M059J (cell line): ENCODE measurements at regions not wholly inside any gene's neighbourhood (a gene's known extent, or its start where the extent isn't known, plus 50 kb on each side); places are given as distances from the start of the nearest gene placed in this dataset.
A peak's percentile ranks its signal among the peaks of the same experiment; 100 is the strongest.

ENCODE experiments used
- DNase-seq: peaks from one replicate; pipeline ENCODE4 v3.0.0-alpha.2; 2012; ENCODE audit warnings: low read depth

DNA sequence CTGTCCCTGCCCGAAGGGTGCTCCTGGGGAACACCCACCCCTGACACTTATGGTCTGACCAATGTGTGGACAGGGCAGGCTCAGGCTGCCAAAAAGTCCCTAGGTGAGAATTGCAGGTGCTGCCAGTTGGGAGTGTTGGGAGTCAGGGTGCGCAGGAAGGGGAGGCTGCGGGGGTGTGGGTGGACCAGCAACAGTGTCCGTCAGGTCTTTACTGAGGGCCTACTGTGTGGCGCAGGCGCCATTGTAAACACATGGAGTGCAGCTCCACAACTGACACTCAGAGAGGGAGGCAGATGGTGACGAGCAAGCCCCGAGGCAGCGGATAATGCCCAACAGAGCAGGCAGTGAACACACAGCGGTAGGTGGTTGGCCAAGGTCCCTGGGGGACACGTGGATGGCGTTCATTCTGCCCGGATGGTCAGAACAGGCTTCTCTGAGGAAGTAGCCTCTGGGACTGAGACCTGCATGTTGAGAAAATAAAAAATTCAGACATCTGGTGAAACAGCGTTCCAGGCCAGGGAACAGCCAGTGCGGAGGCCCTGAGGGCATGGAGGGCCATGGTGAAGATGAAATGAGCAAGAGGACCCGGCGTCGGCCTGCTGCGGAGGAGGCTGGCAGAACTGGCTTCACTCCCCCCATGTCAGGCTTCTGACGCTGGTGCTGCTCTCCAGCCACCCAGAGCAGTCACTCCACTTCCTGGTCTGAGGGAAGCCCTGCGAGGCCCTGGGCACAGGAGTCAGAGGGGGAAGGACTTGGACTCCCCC lies 136.2 kb upstream of the ZBTB40 start:
- no peak for DNase-seq

DNA sequence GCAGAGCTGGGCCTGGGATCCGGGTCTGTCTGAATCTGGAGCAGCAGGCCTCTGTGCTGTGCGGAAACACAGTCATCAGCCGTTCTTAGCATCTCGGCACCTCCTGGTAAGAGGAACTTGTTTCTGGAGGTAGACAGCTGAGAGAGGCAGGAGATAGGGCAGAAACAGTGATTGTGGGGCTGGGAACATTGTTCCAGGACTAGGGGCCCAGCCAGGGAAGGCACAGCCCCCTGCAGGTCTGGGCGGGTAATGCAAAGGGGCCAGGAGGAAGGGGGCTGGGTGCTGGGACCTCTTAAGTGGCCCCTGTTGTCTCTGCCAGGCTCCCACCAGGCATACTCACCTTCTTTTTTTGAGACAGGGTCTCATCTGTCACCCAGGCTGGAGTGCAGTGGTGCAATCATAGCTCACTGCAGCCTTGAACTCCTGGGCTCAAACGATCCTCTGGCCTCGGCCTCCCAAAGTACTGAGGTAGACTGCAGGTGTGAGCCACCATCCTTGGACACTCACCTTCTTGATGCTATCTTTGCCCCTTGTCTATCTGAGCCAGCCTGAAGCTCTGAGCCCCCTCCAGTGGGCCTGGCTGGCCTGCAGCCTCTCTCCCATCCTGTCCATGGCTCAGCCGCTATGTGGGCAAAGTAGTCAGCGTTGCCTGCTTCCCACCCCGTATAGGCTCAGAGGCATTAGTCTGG lies 134.3 kb upstream of the ZBTB40 start:
- no peak for DNase-seq

DNA sequence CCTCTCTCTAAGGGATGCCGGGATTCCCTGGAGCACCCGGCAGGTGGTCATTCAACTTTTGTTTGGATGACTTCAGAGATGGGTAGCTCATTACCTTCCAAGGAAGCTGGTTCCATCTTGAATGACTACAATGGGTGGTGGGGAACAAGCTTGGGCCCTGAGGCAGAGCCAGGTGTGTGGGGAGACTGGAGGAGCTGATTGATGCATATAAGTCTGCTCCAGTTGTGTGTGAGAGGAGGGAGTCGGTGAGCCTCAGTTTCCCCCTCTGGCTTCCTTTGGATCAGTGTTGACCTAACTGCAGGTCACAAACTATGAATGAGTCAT lies 133.8 kb upstream of the ZBTB40 start:
- DNase-seq: no peak

DNA sequence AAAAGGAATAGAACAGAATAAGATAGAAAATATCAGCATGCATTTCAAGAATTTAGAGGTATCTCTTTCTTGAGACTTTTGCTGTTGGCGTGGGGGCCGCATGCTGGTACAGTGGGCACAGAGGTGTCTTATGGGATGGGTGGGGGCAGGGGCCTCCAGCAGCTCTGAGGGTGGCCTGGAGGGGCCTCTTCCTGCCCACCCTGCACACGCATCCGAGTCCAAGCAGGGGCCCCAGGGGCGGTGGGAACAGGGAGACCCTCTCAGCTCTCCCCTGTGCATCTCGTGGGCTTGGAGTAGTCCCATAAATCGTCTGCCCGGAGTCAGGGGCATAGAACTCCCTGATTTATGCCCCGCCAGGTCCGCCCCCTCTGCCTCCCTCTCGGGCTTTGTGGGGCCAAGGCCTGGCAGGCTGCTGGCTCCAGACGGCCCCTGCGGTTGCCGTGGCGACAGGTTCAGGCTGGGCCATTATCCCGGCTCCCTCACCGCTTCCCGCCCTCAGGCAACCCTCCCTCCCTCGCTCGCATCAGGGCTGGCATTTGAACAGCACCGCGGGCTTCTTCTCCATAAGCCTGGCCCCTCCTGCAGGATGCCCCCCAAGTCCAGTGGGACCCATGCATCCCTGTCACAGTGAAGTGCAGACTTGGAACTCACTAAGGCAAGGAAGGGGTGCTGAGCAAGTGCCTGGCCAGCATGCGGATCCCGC lies 133.2 kb upstream of the ZBTB40 start:
- peak; percentile 38 for DNase-seq

GRCh38 chr1:22319608-22320007 lies 132.0 kb upstream of the ZBTB40 start:
- DNase-seq: no peak

DNA sequence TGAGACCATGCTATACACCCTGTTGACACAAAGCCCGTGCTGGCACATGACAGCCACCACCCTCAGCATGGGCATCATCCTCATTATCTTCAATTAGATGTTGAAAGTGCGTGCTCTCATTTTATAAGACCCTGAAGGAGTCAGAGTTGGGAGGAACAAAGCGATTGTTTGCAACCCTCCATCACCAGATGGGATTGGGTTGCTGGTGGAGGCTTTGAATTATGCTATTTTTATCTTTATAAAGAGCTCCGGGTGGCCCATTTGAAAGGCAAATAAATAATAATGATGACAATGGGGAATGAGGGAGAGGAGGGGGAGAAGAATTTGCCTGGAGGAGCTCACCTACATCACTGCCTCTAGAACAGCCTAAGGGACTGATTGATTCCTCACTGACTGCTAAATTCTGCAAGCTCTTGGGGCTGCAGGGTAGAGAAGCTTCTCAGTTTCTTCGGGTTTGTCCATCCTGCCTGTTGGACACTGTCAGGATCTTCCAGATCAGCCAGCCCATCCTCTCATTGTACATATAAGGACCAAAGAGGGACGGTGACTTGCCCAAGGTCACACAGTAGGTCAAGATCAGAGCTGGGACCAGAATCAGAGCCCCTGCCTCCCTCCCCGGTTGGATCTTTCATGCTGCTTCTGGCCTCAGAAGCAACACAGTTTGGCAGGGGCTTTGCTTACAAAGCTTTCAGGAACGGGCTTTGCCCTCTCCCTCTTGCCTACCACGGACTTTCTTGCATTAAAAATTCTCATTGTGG lies 130.9 kb upstream of the ZBTB40 start:
- no peak for DNase-seq

DNA sequence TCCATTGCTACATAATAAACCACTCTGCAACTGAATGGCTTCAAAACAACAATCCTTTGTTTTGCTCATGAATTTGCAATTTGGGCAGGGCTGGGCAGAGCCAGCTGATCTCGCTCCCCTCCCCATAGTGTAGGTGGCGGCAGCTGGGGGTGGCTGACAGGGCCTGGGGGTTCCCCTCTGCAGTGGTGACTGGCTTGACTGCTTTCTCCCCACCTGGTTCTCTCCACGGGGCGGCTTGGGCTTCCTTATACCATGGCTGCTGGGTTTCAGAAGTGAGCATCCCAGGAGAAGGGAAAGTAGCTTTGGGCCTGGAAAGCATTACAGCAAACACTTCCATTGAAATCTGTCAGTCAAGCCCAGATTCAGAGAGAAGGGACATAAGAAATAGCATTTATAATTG lies 129.7 kb upstream of the ZBTB40 start:
- no peak for DNase-seq

DNA sequence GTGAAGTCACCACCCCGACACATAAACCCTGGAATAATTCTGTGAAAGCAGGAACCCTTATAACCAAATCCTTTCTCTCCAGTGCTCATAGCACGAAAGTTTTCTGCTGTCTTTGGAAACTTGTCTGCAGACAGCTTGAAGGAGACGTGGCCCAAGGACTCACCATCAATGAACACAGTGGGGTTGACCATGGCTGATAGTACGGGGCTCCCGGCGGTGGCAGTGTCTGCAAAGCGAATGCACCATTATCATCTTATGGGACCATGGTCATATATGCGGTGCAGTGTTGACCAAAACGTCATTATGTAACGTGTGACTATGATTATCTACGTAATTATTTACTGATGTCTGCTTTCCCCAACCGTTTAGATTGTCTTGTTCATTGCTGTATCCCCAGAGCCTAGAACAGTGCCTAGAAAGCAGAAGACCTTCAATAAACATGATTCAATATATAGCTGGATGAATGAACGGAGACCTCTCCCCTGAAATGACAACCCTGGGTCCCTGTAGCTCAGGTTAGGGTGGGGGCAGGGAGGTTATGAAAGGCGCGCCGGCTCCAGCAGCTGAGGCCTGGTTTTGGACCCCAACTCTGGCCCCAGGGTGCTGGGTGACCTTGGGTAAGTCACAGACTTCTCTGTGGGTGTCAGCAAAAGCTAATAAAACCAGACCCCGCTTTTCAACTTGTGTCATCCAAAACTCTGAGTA lies 128.4 kb upstream of the ZBTB40 start:
- no peak for DNase-seq

DNA sequence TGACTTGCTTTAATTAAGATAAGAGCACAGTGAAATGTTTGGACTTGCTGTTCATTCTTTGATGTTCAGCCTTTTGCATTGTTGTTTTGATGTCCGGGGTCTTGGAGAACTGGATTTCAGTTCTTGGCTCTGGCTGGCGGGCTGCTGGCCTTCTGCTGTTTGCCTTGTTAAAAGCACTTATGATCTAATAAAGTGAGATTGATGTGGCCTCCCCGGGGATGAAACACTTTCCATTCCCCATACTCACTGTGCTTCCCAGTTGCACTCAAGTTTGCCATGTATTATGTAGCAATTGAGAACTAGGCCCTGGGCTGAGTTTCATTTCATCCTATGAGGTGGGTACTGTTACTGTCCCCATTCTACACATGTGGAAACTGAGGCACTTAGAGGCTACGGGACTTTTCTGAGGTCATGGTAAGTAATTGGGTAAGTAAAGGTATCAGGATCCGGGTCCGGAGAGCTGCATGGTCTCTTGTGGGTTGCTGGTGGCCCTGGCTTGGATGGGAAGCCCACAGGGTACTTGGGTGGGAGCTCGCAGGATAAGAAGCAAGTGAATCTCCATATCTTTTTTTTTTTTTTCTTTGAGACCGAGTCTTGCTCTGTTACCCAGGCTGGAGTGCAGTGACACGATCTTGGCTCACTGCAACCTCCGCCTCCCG lies 127.7 kb upstream of the ZBTB40 start:
- DNase-seq: no peak

- DNase-seq: no peak
Observed at GRCh38 chr1:22325531-22326371, 125.9 kb upstream of the ZBTB40 start.

- no peak for DNase-seq
Observed at GRCh38 chr1:22326372-22326915, 125.2 kb upstream of the ZBTB40 start.

GRCh38 chr1:22326931-22327330 lies 124.7 kb upstream of the ZBTB40 start:
- no peak for DNase-seq

GRCh38 chr1:22327411-22327810 lies 124.2 kb upstream of the ZBTB40 start:
- no peak for DNase-seq

GRCh38 chr1:22328331-22329147 lies 123.1 kb upstream of the ZBTB40 start:
- no peak for DNase-seq

DNA sequence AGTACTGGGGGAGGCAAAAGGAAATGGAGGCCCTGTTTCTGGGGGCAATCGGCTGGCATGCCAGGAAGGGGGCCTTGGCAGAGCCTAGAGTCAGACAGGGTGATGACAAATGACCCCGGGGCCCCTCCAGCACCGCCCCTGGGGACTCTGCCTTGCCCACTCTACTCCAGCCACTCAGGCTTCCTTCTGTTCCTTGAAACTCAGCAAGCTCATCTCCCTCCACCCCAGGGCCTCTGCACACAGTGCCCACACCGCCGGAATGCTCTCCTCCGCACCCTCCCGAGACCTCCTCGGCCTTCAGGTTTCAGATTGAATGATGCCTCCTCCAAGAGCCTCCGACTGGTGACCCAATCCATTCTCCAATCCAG lies 122.5 kb upstream of the ZBTB40 start:
- no peak for DNase-seq

DNA sequence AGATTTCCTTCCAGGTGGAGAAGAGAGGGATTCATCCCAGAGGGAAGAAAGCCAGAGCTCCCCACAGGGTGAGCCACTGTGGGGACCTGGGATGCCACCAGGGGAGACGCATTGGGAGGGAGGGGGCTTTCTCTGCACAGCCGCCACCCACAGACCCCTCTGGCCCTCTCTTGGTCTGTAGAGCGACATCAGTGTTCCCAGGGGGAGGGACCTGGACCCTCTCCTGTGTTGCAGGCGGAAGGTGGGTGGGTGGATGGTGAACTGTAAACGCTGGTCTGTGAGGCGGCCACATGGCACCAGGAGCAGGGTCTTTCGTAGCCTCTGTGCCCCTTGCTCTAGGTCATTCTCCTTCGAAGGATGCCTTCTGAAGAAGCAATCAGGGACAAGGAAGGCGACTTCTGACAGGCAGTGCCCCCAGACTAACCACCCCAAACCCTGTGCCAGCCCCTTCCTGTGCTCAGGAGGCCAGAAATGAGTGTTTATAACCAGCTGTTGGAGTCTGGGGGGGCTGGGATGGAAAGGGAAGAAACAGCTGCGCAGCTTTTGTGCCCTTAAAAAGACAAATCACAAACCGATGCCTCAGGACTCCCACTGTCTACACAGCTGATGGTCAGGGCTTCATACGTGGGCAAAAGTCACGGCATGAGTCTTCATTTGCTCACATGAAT lies 121.4 kb upstream of the ZBTB40 start:
- no peak for DNase-seq

DNA sequence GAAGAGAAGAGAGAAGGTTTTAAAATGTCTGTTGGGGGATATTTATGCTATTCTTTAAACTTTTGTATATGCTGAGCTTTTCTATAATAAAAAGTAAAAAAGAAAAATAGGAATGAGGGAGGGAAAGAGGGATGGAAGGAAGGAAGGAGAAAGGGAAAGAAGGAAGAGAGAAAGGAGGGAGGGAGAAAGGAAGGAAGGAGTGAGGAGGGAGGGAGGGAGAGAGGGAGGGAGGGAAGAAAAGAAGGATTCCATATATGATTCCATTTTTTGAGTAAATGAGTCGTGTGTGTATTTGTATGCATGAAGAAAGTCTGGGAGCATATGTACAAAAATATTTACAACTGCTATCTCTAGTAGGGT lies 120.9 kb upstream of the ZBTB40 start:
- no peak for DNase-seq

- DNase-seq: peak; percentile 43
Observed at GRCh38 chr1:22331618-22332423, 119.8 kb upstream of the ZBTB40 start.
